Right lobe of liver (tissue), 4 donors: ENCODE measurements at regions not wholly inside any gene's neighbourhood (a gene's known extent, or its start where the extent isn't known, plus 50 kb on each side); places are given as distances from the start of the nearest gene placed in this dataset.

Source experiments
- POLR2A ChIP-seq: fragments of 450-650 bp; IDR thresholded peaks from one replicate; pipeline ENCODE4 v1.6.1; 2017; ENCODE audit warnings: antibody characterized with exemption, mild to moderate bottlenecking
- TF ChIP-seq, protein P1 (sequence below), 4 donors: fragments of 200-600 bp in 3 of 4; fragments of 450-650 bp in 1 of 4; IDR thresholded peaks; one replicate each; pipeline versions ENCODE4 v1.5.1 to v1.8.0; 2016 to 2022; ENCODE audit warnings: antibody characterized with exemption in 4 of 4, mild to moderate bottlenecking in 2 of 4
- donor health status: DM: no; HTN: no; CAD: no.
- donor health status: DM: no; HTN: no; CAD: no.
- donor health status: DM: no; HTN: yes; CAD: no.

- TF ChIP-seq, protein P1, sequence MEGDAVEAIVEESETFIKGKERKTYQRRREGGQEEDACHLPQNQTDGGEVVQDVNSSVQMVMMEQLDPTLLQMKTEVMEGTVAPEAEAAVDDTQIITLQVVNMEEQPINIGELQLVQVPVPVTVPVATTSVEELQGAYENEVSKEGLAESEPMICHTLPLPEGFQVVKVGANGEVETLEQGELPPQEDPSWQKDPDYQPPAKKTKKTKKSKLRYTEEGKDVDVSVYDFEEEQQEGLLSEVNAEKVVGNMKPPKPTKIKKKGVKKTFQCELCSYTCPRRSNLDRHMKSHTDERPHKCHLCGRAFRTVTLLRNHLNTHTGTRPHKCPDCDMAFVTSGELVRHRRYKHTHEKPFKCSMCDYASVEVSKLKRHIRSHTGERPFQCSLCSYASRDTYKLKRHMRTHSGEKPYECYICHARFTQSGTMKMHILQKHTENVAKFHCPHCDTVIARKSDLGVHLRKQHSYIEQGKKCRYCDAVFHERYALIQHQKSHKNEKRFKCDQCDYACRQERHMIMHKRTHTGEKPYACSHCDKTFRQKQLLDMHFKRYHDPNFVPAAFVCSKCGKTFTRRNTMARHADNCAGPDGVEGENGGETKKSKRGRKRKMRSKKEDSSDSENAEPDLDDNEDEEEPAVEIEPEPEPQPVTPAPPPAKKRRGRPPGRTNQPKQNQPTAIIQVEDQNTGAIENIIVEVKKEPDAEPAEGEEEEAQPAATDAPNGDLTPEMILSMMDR (IDR thresholded peaks at IDR 0.05): no peak
- TF ChIP-seq POLR2A: no peak
Measured at GRCh38 chr20:58145506-58146080, 82.9 kb downstream of the ANKRD60 start.
